BLaER1 treated with 17β-estradiol and CSF1 and Interleukin-3, amounts not matched to agents 10 nM and 100 nM (cell line): ENCODE measurements at regions not wholly inside any gene's neighbourhood (a gene's known extent, or its start where the extent isn't known, plus 50 kb on each side); places are given as distances from the start of the nearest gene placed in this dataset.

ENCODE experiments used
- H3K27ac ChIP-seq, 11 experiments: shearing (Covaris generic); formaldehyde crosslinking; 2 replicates each; pipeline ENCODE4 v1.8.1; 2022
- H3K27me3 ChIP-seq, 11 experiments: shearing (Covaris generic); formaldehyde crosslinking; 2 replicates each; pipeline ENCODE4 v1.8.1; 2022
- H3K36me3 ChIP-seq, 11 experiments: shearing (Covaris generic); formaldehyde crosslinking; 2 replicates each; pipeline ENCODE4 v1.8.1; 2022
- H3K4me1 ChIP-seq, 10 experiments: shearing (Covaris generic); formaldehyde crosslinking; 2 replicates each; pipeline ENCODE4 v1.8.1; 2022
- H3K4me2 ChIP-seq, 11 experiments: shearing (Covaris generic); formaldehyde crosslinking; 2 replicates each; pipeline ENCODE4 v1.8.1; 2022
- H3K4me3 ChIP-seq, 10 experiments: shearing (Covaris generic); formaldehyde crosslinking; 2 replicates each; pipeline ENCODE4 v1.8.1; 2022
- H3K9ac ChIP-seq, 11 experiments: shearing (Covaris generic); formaldehyde crosslinking; 2 replicates each; pipeline ENCODE4 v1.8.1; 2022
- H3K9me3 ChIP-seq, 11 experiments: shearing (Covaris generic); formaldehyde crosslinking; replicated peaks in 1 of 11; 2 replicates each; pipeline ENCODE4 v1.8.1; 2022
- H4K20me1 ChIP-seq, 11 experiments: shearing (Covaris generic); formaldehyde crosslinking; 2 replicates each; pipeline ENCODE4 v1.8.1; 2022
- Cebpa-rat ChIP-seq, 11 experiments: shearing (Covaris generic); IDR thresholded peaks; 2 replicates each; pipeline ENCODE4 v1.8.1; 2022

DNA sequence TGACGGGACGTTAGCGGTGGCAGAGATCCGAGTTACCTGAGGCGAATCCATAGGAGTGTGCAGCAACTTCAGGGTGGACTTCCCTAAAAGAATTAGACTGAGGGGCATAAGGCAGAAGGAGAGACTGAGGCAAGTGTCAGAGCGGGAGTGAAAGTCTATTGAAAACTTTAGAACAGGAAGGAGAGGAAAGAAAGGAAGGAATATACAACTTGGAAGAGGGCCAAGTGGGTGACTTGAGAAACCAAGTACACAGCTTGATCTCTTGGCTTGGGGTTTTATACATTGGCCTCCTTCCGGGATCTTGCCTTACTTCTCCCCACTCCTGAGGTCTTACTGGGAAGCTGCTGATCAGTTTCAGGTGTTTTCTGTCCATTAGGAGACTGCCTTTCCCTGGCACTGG is 84.9 kb downstream of the SNX18 start:
- H4K20me1 ChIP-seq = no peaks in the 10 kb centered on the region
- peak overlapping the region in 5 of 11 experiments; percentile 45 to 86 (median 69); a peak in 10 of 22 replicates for H3K4me2 ChIP-seq
- H3K4me3 ChIP-seq = no peak overlapping the region
- peaks cover 12 to 28% (median 22%) of the 10 kb centered on the region in 11 experiments; a peak in 21 of 22 replicates for H3K9me3 ChIP-seq
- H3K36me3 ChIP-seq = no peaks in the 10 kb centered on the region
- peak overlapping the region in 4 of 11 experiments; percentile 1 to 51 (median 14); a peak in 4 of 22 replicates for H3K27ac ChIP-seq
- no peaks in the 10 kb centered on the region for H3K27me3 ChIP-seq
- TF ChIP-seq Cebpa-rat (IDR thresholded peaks at IDR 0.05) = no peak
- H3K4me1 ChIP-seq = peaks cover 0 to 39% (median 18%) of the 10 kb centered on the region in 10 experiments; a peak in 11 of 20 replicates
- no peak overlapping the region for H3K9ac ChIP-seq

DNA sequence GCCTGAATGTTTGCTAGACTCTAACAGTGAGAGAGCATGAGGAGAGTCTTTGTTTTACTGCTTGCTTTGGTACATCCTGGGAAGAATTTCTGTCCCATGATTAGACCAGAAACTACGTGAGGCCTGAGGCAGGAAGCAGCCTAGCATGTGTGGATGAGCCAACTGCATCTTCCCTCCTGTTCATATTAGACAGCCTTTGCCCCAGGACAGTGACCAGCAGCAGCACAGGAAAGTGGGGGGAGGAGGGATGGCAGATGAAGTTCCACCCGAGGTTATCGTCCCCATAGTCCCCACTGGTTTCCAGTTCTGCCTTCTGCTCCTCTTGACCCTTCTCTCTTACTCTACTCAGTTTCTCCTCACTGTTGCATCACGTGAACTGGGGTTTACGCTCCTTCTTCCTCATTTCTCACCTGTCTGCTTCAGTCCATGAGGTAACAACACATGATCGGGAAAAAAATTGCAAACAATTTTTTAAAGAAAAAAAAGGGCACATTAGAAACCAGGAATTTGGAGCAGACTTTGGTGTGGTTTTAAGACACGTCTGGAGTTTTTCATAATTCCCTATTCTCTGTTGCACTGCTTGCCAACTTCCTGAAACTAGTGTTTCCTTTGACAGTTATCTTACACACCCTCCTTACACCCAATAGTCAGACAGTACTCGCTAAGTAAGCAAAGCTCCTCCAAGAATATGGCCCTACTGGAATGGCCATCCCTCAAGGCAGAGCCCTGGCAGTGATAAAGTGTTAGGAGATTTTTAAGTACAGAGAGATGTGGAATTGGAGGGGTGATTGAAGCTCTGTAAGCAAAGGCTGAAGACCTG is 84.1 kb downstream of the SNX18 start:
- no peaks in the 10 kb centered on the region for H3K36me3 ChIP-seq
- no peak overlapping the region for H3K4me3 ChIP-seq
- no peaks in the 10 kb centered on the region for H4K20me1 ChIP-seq
- no peak for TF ChIP-seq Cebpa-rat (IDR thresholded peaks at IDR 0.05)
- H3K27ac ChIP-seq = peak overlapping the region in 5 of 11 experiments; percentile 23 to 51 (median 26); a peak in 6 of 22 replicates
- peaks cover 21 to 35% (median 29%) of the 10 kb centered on the region in 11 experiments for H3K9me3 ChIP-seq
- H3K4me1 ChIP-seq = peaks cover 0 to 38% (median 18%) of the 10 kb centered on the region in 10 experiments; a peak in 11 of 20 replicates
- no peaks in the 10 kb centered on the region for H3K27me3 ChIP-seq
- no peak overlapping the region for H3K9ac ChIP-seq
- H3K4me2 ChIP-seq = peak overlapping the region in 7 of 11 experiments; percentile 10 to 86 (median 58); a peak in 10 of 22 replicates
